Panc1 (cell line): ENCODE measurements at regions not wholly inside any gene's neighbourhood (a gene's known extent, or its start where the extent isn't known, plus 50 kb on each side); places are given as distances from the start of the nearest gene placed in this dataset.

Source experiments
- ATAC-seq: fragments of 200-7000 bp; cut with Tn5 transposase; 2 replicates; pipeline ENCODE4 v1.9.1; 2020; ENCODE audit warnings: mild to moderate bottlenecking, moderate library complexity
- BruUV-seq: library from RNA; stranded (reverse); fragments of 400-500 nt; replicated peaks from 2 replicates; lab custom pipeline; 2021; lab: Mats Ljungman, UMichigan
- CTCF ChIA-PET: fragments of 300-600 bp; sonication (Branson Sonifier 250); formaldehyde crosslinking; loops from one replicate; lab custom pipeline; 2022; ENCODE audit warnings: antibody characterized with exemption; lab: Charles Lee
- POLR2A ChIA-PET: fragments of 300-600 bp; sonication (Branson Sonifier 250); formaldehyde crosslinking; loops from one replicate; lab custom pipeline; 2022; ENCODE audit warnings: antibody characterized with exemption; lab: Charles Lee
- DNase-seq: peaks from one replicate; pipeline ENCODE4 v3.0.0-alpha.2; 2010; ENCODE audit warnings: low read depth, low spot score
- H3K27ac ChIP-seq: 2 replicates; pipeline ENCODE4 v1.5.1; 2011; ENCODE audit warnings: mild to moderate bottlenecking, low read length, inconsistent platforms
- H3K27me3 ChIP-seq: fragments of 200-500 bp; sonication (Bioruptor generic); 2 replicates; pipeline ENCODE4 v1.6.0; 2014; ENCODE audit warnings: low read length, inconsistent platforms; ENCODE audit not compliant: control insufficient read depth, insufficient read depth
- H3K36me3 ChIP-seq: fragments of 200-500 bp; sonication (Bioruptor generic); 2 replicates; pipeline ENCODE4 v1.5.1; 2014; ENCODE audit warnings: inconsistent platforms, mild to moderate bottlenecking, low read length, moderate library complexity; ENCODE audit not compliant: control insufficient read depth, insufficient read depth
- H3K4me1 ChIP-seq: 2 replicates; pipeline ENCODE4 v1.5.1; 2011; ENCODE audit warnings: inconsistent platforms, mild to moderate bottlenecking, low read length, moderate library complexity; ENCODE audit not compliant: control insufficient read depth, insufficient read depth
- H3K4me3 ChIP-seq, 2 experiments: 2 replicates each; pipeline ENCODE4 v1.5.1; 2011 to 2012; ENCODE audit warnings: low read depth in 2 of 2, low read length in 2 of 2, mild to moderate bottlenecking in 2 of 2, inconsistent platforms in 1 of 2, moderate library complexity in 1 of 2
- H3K9me3 ChIP-seq: fragments of 200-500 bp; sonication (Bioruptor generic); 2 replicates; pipeline ENCODE4 v1.5.1; 2014; ENCODE audit warnings: low read depth, mild to moderate bottlenecking, inconsistent platforms, low read length, moderate library complexity; ENCODE audit not compliant: control insufficient read depth, insufficient read depth
- CTCF ChIP-seq: fragments of 450-650 bp; IDR thresholded peaks from 2 replicates; pipeline ENCODE4 v1.5.1; 2017; ENCODE audit warnings: mild to moderate bottlenecking
- POLR2AphosphoS5 ChIP-seq: IDR thresholded peaks from 2 replicates; pipeline ENCODE4 v1.6.1; 2012; ENCODE audit warnings: mild to moderate bottlenecking, low read depth, low read length, moderate library complexity
- REST ChIP-seq, 2 experiments: IDR thresholded peaks; 2 replicates each; pipeline ENCODE4 v1.6.1; 2011 to 2012; ENCODE audit warnings: low read depth in 2 of 2, control low read depth in 1 of 2, low read length in 1 of 2, mild to moderate bottlenecking in 1 of 2, moderate library complexity in 1 of 2; ENCODE audit not compliant: insufficient read depth in 1 of 2
- SIN3A ChIP-seq: IDR thresholded peaks from 2 replicates; pipeline ENCODE4 v1.6.1; 2012; ENCODE audit warnings: low read depth, mild to moderate bottlenecking, low read length, moderate library complexity, borderline replicate concordance; ENCODE audit not compliant: insufficient read depth
- TCF7L2 ChIP-seq: IDR thresholded peaks from 2 replicates; pipeline ENCODE4 v1.6.1; 2011; ENCODE audit warnings: mild to moderate bottlenecking, low read depth, low read length, inconsistent platforms
- in situ Hi-C: cut with HindIII; loops from 2 replicates; pipeline ENCODE4 v1.10.0; 2016; ENCODE audit warnings: low sequenced_read_pairs, low pct_unique_long_range_greater_than_20kb
- intact Hi-C: fragments of 100-400 bp; cut with micrococcal nuclease; formaldehyde crosslinking; loops from one replicate; pipeline ENCODE4 v1.10.0; 2022; ENCODE audit not compliant: unreplicated experiment

GRCh38 chrX:99394456-99394855 lies 1015.6 kb downstream of the PCDH19 start:
- Histone ChIP-seq H3K4me3 (no peak overlapping the region), H3K27ac (no peak overlapping the region), H3K36me3 (no peaks in the 10 kb centered on the region), H3K4me1 (no peaks in the 10 kb centered on the region), H3K9me3 (no peaks in the 10 kb centered on the region), H3K27me3 (no peaks in the 10 kb centered on the region)
- in situ Hi-C loops = no loop called here
- CTCF ChIA-PET = no interaction called here
- TF ChIP-seq TCF7L2 (no peak), SIN3A (no peak), REST (IDR thresholded peaks at IDR 0.05; ENCODE audit: insufficient read depth in 1 of 2, low read depth in 2 of 2, low read length in 1 of 2) (no peak), POLR2AphosphoS5 (no peak), CTCF (no peak)
- no TSS peak for BruUV-seq
- POLR2A ChIA-PET = interaction anchor here (0.6 kb wide), 1 partner anchor 498 kb away, joined by 3 read pairs; no protein-coding TSS in a partner anchor
- ATAC-seq (no peak), DNase-seq (no peak)
- intact Hi-C loops = no loop called here

- Histone ChIP-seq H3K4me3 (no peak overlapping the region), H3K27ac (no peak overlapping the region), H3K27me3 (no peaks in the 10 kb centered on the region), H3K36me3 (no peaks in the 10 kb centered on the region), H3K9me3 (no peaks in the 10 kb centered on the region), H3K4me1 (no peaks in the 10 kb centered on the region)
- in situ Hi-C loops = no loop called here
- ChIA-PET CTCF (no interaction called here), POLR2A (interaction anchor here (0.7 kb wide), 1 partner anchor 15 kb away, joined by 3 read pairs; no protein-coding TSS in a partner anchor)
- no TSS peak for BruUV-seq
- DNase-seq (no peak), ATAC-seq (no peak)
- no peak for TF ChIP-seq TCF7L2
- no peak for TF ChIP-seq REST (IDR thresholded peaks at IDR 0.05; ENCODE audit: insufficient read depth in 1 of 2, low read depth in 2 of 2, low read length in 1 of 2)
- TF ChIP-seq POLR2AphosphoS5 = no peak
- no peak for TF ChIP-seq CTCF
- TF ChIP-seq SIN3A = no peak
- intact Hi-C loops = no loop called here
These were observed 1025.3 kb downstream of the PCDH19 start for GRCh38 chrX:99384594-99385374.
